ENCODE measurements at regions not wholly inside any gene's neighbourhood (a gene's known extent, or its start where the extent isn't known, plus 50 kb on each side); places are given as distances from the start of the nearest gene placed in this dataset.

DNA sequence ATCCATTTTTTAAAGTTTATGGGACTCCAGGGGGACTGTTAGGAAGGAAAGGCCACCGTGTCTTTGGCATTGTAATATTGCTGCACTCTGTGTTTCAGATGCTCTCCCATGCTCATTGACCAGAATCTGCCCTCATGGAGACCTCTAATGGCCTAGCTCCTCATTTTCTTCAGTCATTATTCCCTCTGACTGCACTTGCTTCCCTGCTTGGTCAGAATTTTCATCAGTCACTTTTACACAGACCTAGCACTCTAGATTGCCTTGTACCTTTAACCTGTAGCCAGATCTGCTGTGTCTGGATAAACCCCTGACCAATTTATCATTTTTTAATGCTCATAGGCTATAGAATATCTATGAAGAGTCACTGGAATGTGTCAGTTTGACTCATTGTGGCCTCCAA, 155.5 kb upstream of the NUDT12 start:
- H3K4me3 ChIP-seq (ENCODE audit: low read depth, low read length) = no peak overlapping the region
- TF ChIP-seq, protein P1, sequence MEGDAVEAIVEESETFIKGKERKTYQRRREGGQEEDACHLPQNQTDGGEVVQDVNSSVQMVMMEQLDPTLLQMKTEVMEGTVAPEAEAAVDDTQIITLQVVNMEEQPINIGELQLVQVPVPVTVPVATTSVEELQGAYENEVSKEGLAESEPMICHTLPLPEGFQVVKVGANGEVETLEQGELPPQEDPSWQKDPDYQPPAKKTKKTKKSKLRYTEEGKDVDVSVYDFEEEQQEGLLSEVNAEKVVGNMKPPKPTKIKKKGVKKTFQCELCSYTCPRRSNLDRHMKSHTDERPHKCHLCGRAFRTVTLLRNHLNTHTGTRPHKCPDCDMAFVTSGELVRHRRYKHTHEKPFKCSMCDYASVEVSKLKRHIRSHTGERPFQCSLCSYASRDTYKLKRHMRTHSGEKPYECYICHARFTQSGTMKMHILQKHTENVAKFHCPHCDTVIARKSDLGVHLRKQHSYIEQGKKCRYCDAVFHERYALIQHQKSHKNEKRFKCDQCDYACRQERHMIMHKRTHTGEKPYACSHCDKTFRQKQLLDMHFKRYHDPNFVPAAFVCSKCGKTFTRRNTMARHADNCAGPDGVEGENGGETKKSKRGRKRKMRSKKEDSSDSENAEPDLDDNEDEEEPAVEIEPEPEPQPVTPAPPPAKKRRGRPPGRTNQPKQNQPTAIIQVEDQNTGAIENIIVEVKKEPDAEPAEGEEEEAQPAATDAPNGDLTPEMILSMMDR (IDR thresholded peaks at IDR 0.05; ENCODE audit: insufficient read depth, low read length, severe bottlenecking) = no peak
- no peaks in the 10 kb centered on the region for H3K36me3 ChIP-seq (ENCODE audit: control insufficient read depth, insufficient read depth, low read length)
- no peak for DNase-seq (ENCODE audit: low read depth)
- no peaks in the 10 kb centered on the region for H3K27me3 ChIP-seq (ENCODE audit: control insufficient read depth, insufficient read depth, low read length)
- no peak for FAIRE-seq

- no peaks in the 10 kb centered on the region for H3K36me3 ChIP-seq (ENCODE audit: control insufficient read depth, insufficient read depth, low read length)
- no peak overlapping the region for H3K4me3 ChIP-seq (ENCODE audit: low read depth, low read length)
- DNase-seq (ENCODE audit: low read depth) (no peak), FAIRE-seq (no peak)
- TF ChIP-seq, protein P1 (IDR thresholded peaks at IDR 0.05; ENCODE audit: insufficient read depth, low read length, severe bottlenecking) = no peak
- H3K27me3 ChIP-seq (ENCODE audit: control insufficient read depth, insufficient read depth, low read length) = no peaks in the 10 kb centered on the region
These were observed 146.0 kb upstream of the NUDT12 start for GRCh38 chr5:103708601-103709000.

GRCh38 chr5:103706939-103707682, 144.5 kb upstream of the NUDT12 start:
- no peak for FAIRE-seq
- H3K27me3 ChIP-seq (ENCODE audit: control insufficient read depth, insufficient read depth, low read length) = no peaks in the 10 kb centered on the region
- DNase-seq (ENCODE audit: low read depth) = no peak
- TF ChIP-seq, protein P1 (IDR thresholded peaks at IDR 0.05; ENCODE audit: insufficient read depth, low read length, severe bottlenecking) = no peak
- H3K36me3 ChIP-seq (ENCODE audit: control insufficient read depth, insufficient read depth, low read length) = no peaks in the 10 kb centered on the region
- no peak overlapping the region for H3K4me3 ChIP-seq (ENCODE audit: low read depth, low read length)

DNA sequence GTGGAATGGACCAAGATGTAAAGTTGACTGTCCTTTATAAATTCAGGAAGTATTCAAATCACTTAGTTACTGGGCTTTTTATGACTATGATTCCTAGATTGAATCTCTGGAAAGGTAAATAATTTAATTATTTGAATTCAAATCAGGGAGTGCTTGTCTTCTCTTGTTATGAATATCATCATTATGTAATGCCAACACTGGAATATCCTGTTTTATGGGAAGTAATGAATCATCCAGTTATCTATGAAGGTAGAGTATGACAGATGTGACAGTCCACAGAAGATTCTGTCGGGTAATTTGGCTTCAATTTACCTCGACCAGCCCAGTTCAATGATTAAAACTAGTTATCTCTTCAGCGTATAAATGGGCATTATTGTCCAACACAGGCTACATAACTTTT, 141.0 kb upstream of the NUDT12 start:
- DNase-seq (ENCODE audit: low read depth) (peak; percentile 56), FAIRE-seq (no peak)
- H3K4me3 ChIP-seq (ENCODE audit: low read depth, low read length) = no peak overlapping the region
- no peaks in the 10 kb centered on the region for H3K27me3 ChIP-seq (ENCODE audit: control insufficient read depth, insufficient read depth, low read length)
- TF ChIP-seq, protein P1 (IDR thresholded peaks at IDR 0.05; ENCODE audit: insufficient read depth, low read length, severe bottlenecking) = no peak
- no peaks in the 10 kb centered on the region for H3K36me3 ChIP-seq (ENCODE audit: control insufficient read depth, insufficient read depth, low read length)

DNA sequence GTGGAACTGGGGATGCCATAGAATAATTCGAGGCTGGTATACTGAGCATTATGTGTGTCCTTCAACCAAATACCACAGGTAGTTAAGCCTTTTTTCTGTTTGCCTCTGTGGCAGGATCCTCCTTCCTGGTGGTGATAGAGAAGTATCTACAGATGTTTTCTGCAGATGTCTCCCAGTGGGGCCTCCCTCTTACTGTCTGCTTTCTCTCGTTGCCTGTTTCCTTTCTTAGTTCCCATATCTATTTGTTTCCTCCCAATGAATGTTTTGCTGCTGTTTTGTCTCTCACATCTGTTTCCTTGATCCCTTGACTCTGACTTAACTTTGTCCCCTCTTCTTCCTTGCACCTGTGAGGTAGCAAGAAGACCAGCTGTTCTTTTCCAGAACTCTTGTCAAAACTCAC, 130.9 kb upstream of the NUDT12 start:
- Histone ChIP-seq H3K4me3 (ENCODE audit: low read depth, low read length) (no peak overlapping the region), H3K36me3 (ENCODE audit: control insufficient read depth, insufficient read depth, low read length) (no peaks in the 10 kb centered on the region), H3K27me3 (ENCODE audit: control insufficient read depth, insufficient read depth, low read length) (no peaks in the 10 kb centered on the region)
- DNase-seq (ENCODE audit: low read depth) (no peak), FAIRE-seq (peak; percentile 28)
- TF ChIP-seq, protein P1 (IDR thresholded peaks at IDR 0.05; ENCODE audit: insufficient read depth, low read length, severe bottlenecking) = no peak

GRCh38 chr5:103690676-103691075, 128.1 kb upstream of the NUDT12 start:
- TF ChIP-seq, protein P1 (IDR thresholded peaks at IDR 0.05; ENCODE audit: insufficient read depth, low read length, severe bottlenecking) = no peak
- no peaks in the 10 kb centered on the region for H3K36me3 ChIP-seq (ENCODE audit: control insufficient read depth, insufficient read depth, low read length)
- no peaks in the 10 kb centered on the region for H3K27me3 ChIP-seq (ENCODE audit: control insufficient read depth, insufficient read depth, low read length)
- no peak overlapping the region for H3K4me3 ChIP-seq (ENCODE audit: low read depth, low read length)
- FAIRE-seq = no peak
- DNase-seq (ENCODE audit: low read depth) = no peak
